GM18502 (cell line): ENCODE measurements at regions not wholly inside any gene's neighbourhood (a gene's known extent, or its start where the extent isn't known, plus 50 kb on each side); places are given as distances from the start of the nearest gene placed in this dataset.

Experiments
- ATAC-seq: cut with Tn5 transposase; IDR thresholded peaks from one replicate; pipeline ENCODE4 v1.9.1; 2021; ENCODE audit warnings: mild to moderate bottlenecking; ENCODE audit not compliant: unreplicated experiment, poor library complexity

- ATAC-seq: no peak
Measured at GRCh38 chr20:6467562-6467961, 299.9 kb upstream of the BMP2 start.

DNA sequence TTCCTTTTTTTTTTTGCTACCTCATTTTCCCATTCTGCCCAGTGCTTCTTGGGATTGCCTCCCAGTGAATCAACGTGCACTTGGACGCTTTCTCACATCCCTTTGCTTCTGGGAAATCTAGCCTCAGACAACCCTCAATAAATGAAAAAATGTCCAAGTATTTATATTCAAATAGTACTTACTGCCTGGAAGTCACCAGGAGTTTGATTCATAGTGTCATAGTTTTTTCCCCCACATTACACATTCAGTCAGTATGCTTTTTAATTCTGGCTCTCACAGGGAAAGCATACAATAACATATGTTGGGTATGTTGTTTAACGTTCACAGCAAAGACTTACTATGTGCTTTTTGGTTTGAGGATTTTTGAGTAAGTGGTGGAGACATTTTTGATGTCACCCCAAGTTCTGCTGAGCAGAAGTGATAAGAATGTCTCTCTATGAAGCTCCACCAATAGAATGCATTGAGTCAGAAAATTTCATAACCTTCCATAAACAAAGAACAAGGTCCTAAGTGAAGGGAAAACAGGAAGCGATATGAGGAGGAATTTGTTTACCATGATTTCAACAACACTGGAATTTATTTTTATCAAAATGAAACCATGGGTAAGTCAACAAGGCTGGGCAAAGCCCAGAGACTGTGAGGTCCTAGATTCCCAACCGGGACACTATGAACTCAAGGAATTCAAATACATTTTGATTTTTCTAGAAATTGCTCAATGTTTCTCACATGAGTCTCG is 301.2 kb upstream of the BMP2 start:
- no peak for ATAC-seq

GRCh38 chr20:6450841-6451240 is 316.6 kb upstream of the BMP2 start:
- ATAC-seq: no peak

GRCh38 chr20:6440443-6440799 is 317.6 kb upstream of the FERMT1 start:
- ATAC-seq: no peak

DNA sequence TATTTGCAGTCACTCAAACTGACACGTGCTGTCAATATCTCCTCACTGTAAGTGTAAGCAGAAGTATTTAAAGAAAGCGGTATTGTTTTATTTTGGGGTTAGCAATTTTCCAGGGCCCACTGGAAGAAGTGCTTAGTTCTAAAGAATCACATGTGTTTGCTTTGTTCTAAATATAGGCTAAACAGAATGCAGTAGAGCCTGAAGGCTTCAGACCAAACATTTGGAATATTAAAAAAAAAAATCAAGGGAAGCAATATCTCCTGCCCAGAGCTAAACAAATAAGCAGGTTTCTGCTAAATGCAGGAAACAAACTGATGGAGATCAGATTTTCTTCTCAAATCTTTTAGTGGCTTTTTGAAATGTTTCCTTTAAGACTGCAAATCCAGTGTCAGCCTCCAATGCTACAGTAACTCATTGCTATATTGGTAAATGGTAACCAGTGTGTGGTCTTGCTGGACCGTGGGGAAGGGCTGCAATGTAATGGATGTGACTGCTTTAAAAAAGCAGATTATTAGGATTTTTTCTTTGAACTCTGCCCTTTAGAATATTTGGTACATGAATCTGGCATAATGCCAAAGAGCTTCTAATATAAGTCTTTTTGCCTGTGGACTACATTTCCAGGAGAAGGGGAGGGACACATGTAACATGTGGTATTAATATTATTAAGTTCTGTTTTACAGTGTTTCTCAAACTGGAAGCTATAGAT is 317.1 kb upstream of the FERMT1 start:
- ATAC-seq: no peak

DNA sequence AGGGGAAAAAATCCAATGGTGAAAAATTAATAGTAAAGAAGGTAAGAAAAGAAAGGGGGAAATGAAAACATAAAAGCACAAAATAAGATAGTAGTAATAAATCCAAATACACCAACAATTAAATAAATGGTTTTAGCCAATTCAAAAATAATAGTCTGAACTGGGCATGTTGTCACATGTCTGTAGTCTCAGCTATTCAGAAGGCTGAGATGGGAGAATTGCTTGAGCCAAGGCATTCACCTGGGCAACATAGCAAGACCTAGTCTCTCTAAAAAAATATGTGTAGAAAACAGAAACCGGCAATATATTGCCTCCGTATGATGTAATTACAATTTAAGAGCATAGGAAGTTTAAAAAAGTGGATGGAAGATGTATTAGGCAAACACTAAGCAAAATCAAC is 311.3 kb upstream of the FERMT1 start:
- ATAC-seq: no peak

GRCh38 chr20:6430381-6430780 is 307.6 kb upstream of the FERMT1 start:
- no peak for ATAC-seq

DNA sequence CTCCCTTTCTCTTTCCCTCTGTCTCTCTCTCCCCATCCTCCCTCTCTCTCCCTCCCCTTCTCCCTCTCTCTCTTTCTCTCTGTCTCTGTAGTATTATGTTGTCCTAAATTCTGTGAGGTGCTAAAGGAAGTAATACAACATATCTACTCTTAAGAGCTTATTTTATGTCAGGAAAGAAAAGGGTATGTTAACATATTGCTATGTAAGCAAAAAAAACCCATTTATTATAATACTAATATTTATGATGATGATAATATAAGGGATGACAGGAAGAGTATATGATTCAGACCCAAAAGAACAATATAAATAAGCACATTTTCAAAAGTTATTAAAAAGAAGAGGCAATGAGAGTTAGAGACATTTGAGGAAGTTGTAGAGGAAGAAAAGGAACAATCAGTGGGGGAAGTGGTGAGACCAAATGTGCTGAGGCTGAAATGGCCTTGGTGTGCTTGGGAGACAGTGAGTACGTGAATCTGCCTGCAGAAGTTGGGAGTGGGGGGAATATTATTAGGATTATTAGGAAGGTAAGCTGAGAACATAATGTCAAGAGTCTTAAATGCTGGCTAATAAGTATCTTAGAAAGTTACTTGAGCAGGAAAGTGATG is 303.6 kb upstream of the FERMT1 start:
- ATAC-seq: no peak

GRCh38 chr20:6421321-6422248 is 298.8 kb upstream of the FERMT1 start:
- no peak for ATAC-seq

DNA sequence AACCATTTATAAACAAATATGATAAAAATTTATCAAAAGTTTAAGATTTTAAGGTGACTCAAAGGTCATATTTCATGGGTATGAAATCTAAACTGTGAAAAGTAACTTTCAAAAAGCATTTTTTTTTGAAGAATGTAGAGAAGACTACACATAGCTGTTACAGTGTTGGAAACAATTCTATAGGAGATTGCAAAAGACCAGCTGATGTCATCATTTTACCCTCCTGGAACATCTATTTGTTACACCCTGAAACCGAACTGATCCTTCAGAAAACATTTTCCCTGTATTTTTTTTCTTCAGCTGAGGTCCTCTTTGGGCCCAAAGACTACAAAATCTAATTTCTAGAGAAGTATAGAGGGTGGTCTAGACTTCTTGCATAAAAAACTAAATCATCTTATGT is 297.5 kb upstream of the FERMT1 start:
- no peak for ATAC-seq

DNA sequence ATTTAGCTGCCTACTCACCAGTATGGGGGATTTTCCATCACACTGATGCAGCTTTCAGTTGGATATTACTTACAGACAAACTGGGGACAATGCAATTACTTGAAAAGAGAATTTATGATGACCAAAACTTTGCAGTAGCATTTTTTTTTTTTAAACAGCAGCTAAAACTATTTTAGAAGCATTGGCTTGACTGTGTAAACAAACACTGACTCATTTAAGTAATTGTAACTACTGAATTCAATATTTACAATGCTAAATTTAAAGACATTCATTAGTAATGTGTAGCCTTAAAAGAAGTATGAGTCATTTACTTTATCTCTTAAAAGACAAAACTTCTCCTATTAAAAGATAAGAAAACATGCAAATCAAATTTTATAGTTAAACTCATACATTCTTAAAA is 295.9 kb upstream of the FERMT1 start:
- ATAC-seq: no peak

GRCh38 chr20:6416371-6416770 is 293.5 kb upstream of the FERMT1 start:
- no peak for ATAC-seq

GRCh38 chr20:6411651-6412050 is 288.8 kb upstream of the FERMT1 start:
- no peak for ATAC-seq

- no peak for ATAC-seq
Measured at GRCh38 chr20:6410721-6411120, 287.9 kb upstream of the FERMT1 start.

DNA sequence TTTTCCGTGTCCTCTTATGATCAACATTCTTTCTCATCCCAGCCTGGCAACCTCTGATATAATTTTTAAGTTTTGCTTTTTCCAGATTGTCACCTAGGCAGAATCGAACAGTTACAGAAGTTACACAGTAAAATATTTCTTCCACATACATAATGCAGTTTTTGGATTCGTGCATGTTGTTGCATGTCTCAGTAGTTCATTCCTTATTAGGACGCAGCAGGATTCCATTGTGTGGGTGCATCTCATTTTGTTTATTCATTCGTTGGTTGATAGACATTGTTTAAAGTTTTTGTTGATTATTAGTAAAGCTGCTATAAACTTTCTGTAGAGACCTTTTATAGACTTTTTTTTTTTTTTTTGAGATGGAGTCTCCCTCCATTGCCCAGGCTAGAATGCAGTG is 284.3 kb upstream of the FERMT1 start:
- no peak for ATAC-seq

GRCh38 chr20:6401893-6402557 is 279.2 kb upstream of the FERMT1 start:
- no peak for ATAC-seq

DNA sequence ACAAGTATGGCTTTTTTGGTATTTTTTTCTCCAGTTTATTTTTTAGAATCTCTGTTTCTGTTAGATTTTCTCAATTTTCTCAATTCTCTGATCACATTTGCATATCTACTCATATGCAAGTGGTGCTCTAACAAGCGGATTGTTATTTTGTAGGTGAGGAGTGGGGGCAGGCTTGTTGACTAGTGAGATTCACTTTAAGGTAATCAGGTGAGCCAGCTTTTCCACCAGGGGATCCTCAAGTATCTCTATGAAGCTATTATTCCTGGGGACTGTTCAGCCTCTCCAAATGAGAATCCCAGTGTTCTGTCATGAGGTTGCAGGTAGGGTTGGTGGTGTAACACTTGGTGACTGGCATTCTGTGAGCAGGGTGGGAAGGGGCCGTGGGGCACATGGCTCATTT is 274.3 kb upstream of the FERMT1 start:
- ATAC-seq: no peak

DNA sequence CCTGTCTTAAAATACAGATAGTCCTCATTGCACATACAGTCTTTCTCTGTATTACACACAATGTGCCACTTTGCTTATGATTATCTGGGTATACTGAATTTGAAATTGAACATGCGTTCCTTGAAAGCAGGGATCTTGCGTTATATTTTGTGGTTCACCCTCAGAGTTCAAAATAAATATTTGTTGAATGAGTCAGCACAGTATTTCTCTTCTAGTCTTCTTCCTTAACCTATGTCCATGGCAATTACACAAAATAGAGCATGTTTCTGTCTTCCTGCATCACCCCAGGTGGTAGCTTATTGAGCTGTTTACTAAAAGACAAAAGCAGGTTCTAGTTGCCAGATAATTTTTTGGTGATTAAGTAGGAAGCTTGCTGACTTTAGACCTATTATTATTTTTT is 272.9 kb upstream of the FERMT1 start:
- ATAC-seq: no peak

DNA sequence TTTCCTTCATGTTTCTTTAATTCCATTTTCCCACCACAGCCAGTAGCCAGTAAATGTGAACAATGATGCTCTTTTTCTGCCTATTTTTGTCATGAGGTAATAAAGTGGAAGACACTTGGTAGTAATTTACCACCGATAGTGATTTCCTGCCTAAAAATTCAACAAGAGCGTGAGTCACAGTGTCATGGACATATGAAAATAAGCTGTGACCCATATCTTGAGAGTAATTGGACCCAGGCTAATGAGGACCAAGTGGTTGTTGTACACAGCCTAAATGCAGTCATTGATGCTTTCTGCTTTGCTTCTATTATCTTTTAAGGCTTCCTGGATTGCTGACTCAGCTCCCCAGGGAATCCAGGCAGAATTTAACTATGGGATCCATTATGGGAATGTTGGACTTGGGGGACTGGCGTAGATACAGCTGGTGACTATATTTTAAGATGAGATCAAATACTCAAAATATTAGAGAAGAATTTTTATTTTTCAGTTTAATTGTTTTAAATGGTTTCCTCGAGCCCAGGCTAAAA is 265.9 kb upstream of the FERMT1 start:
- ATAC-seq: no peak

DNA sequence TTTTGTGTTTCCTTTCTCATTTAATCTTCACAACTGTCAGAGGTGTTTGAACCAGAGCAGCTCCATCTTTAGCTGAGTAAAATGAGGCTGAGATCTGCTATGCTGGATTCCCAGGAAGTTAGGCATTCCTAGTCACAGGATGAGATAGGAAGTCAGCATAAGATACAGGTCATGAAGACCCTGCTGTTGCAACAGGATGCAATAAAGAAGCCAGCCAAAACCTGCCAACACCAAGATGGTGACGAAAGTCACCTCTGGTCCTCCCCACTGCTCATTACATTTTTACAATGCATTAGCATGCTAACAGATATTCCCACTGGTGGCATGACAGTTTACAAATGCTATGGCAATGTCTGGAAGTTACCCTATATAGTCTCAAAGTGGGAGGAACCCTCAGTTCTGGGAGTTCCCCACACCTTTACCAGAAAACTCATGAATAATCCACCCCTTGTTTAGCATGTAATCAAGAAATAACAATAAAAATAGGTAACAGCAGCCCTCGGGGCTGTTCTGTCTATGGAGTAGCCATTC is 262.2 kb upstream of the FERMT1 start:
- no peak for ATAC-seq
